OCI-LY3 (cell line): ENCODE measurements at regions not wholly inside any gene's neighbourhood (a gene's known extent, or its start where the extent isn't known, plus 50 kb on each side); places are given as distances from the start of the nearest gene placed in this dataset.
"Not testable (repeated sequence)": the region's sequence is repeated elsewhere in the genome, so short reads cannot be mapped to it uniquely, and the experiment has no call there.

Experiments used
- H2AFZ ChIP-seq: fragments of 200-600, 300-600 bp; shearing (Covaris generic); 2 replicates; pipeline ENCODE4 v1.6.0; 2014; ENCODE audit warnings: antibody characterized with exemption, low read depth, low read length
- H3K27ac ChIP-seq: fragments of 200-600, 300-600 bp; sonication (generic); 2 replicates; pipeline ENCODE4 v1.5.1; 2014; ENCODE audit warnings: mild to moderate bottlenecking, low read length, moderate library complexity, mixed read lengths
- H3K27me3 ChIP-seq: fragments of 200-600, 300-600 bp; sonication (generic); 2 replicates; pipeline ENCODE4 v1.6.1; 2014; ENCODE audit warnings: low read depth, low read length, mixed read lengths
- H3K36me3 ChIP-seq: fragments of 200-600, 300-600 bp; sonication (generic); replicated peaks from 2 replicates; pipeline ENCODE3; 2014; ENCODE audit warnings: low read depth, low read length, mixed read lengths
- H3K4me1 ChIP-seq: fragments of 300-600, 200-600 bp; sonication (generic); 2 replicates; pipeline ENCODE4 v1.6.1; 2014; ENCODE audit warnings: low read length, mixed read lengths
- H3K4me2 ChIP-seq: fragments of 200-600, 300-600 bp; sonication (generic); 2 replicates; pipeline ENCODE4 v1.6.1; 2014; ENCODE audit warnings: low read length, mixed read lengths
- H3K4me3 ChIP-seq: fragments of 300-600, 200-600 bp; sonication (generic); 2 replicates; pipeline ENCODE4 v1.5.1; 2014; ENCODE audit warnings: antibody characterized with exemption, mild to moderate bottlenecking, low read length, moderate library complexity
- H3K79me2 ChIP-seq: fragments of 300-600, 200-600 bp; shearing (Covaris generic); 2 replicates; pipeline ENCODE4 v1.6.1; 2014; ENCODE audit warnings: mild to moderate bottlenecking, low read length, mixed read lengths
- H3K9ac ChIP-seq: fragments of 300-600, 200-600 bp; shearing (Covaris generic); 2 replicates; pipeline ENCODE4 v1.6.0; 2014; ENCODE audit warnings: mild to moderate bottlenecking, low read length, moderate library complexity
- H3K9me3 ChIP-seq: fragments of 200-600, 300-600 bp; shearing (Covaris generic); 2 replicates; pipeline ENCODE4 v1.6.1; 2014; ENCODE audit warnings: low read length, mixed read lengths; ENCODE audit not compliant: insufficient read depth
- H4K20me1 ChIP-seq: fragments of 200-600, 300-600 bp; sonication (generic); 2 replicates; pipeline ENCODE4 v1.6.1; 2016; ENCODE audit warnings: low read length, mixed read lengths; ENCODE audit not compliant: insufficient read depth
- EZH2phosphoT487 ChIP-seq: fragments of 200-600 bp; shearing (Covaris generic); IDR thresholded peaks from 2 replicates; pipeline ENCODE4 v1.6.1; 2018; ENCODE audit warnings: antibody characterized with exemption, mixed run types, low read depth
- TF ChIP-seq, protein P1 (sequence below): fragments of 200-600, 300-600 bp; sonication (generic); IDR thresholded peaks from 2 replicates; pipeline ENCODE4 v1.5.1; 2014; ENCODE audit warnings: antibody characterized with exemption, low read length, low read depth

DNA sequence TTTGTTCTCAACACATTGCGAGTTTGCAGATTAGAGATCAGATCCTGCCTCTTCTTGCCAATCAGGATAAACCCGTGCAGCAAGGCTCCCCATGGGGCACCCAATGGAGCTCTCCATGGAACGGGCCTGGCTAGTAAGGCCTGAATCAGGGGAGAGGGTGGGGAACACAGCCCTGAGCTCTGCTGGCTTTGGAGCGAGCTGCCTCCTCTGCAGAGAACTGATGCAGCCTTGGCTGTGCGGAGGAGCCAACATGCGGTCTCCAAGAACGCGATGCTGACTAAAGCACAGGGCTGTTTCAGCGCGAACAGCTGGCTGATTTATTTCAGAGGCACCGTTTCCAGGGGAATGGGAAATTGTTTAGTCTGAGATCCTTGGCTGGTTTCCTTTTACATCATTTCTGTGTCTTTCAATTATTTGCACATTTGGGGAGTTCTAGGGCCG is 139.7 kb downstream of the TSEN15 start:
- Histone ChIP-seq H3K4me2 (no peak overlapping the region), H3K9ac (no peak overlapping the region), H3K27ac (no peak overlapping the region), H3K36me3 (no peaks in the 10 kb centered on the region), H3K4me1 (no peaks in the 10 kb centered on the region), H3K27me3 (peaks cover 19% of the 10 kb centered on the region), H3K79me2 (no peaks in the 10 kb centered on the region), H3K9me3 (no peaks in the 10 kb centered on the region), H2AFZ (no peak overlapping the region), H4K20me1 (no peaks in the 10 kb centered on the region), H3K4me3 (no peak overlapping the region)
- TF ChIP-seq EZH2phosphoT487, result no peak
- TF ChIP-seq, protein P1, sequence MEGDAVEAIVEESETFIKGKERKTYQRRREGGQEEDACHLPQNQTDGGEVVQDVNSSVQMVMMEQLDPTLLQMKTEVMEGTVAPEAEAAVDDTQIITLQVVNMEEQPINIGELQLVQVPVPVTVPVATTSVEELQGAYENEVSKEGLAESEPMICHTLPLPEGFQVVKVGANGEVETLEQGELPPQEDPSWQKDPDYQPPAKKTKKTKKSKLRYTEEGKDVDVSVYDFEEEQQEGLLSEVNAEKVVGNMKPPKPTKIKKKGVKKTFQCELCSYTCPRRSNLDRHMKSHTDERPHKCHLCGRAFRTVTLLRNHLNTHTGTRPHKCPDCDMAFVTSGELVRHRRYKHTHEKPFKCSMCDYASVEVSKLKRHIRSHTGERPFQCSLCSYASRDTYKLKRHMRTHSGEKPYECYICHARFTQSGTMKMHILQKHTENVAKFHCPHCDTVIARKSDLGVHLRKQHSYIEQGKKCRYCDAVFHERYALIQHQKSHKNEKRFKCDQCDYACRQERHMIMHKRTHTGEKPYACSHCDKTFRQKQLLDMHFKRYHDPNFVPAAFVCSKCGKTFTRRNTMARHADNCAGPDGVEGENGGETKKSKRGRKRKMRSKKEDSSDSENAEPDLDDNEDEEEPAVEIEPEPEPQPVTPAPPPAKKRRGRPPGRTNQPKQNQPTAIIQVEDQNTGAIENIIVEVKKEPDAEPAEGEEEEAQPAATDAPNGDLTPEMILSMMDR, result no peak

DNA sequence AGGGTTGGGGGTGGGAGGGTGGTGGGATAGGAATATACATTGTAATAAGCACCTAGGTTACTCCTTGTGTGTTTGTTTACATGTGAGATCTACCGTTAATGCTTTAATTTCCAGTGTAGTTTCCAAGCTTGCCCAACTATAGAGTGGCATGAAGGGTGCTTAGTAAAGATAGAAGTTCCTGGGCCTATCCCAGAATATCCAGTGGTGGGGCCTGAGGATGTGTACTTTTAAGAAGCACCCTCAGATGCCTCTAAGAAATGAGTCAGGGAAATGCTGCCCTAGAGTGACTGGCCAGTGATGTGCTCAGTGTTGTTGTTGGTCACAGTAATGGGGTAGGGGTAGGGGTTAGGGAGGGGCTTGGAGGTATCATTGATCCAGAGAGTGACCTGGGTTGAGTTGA is 141.3 kb downstream of the TSEN15 start:
- Histone ChIP-seq H4K20me1 (no peaks in the 10 kb centered on the region), H2AFZ (no peak overlapping the region), H3K4me2 (no peak overlapping the region), H3K9ac (no peak overlapping the region), H3K4me1 (no peaks in the 10 kb centered on the region), H3K4me3 (no peak overlapping the region), H3K36me3 (no peaks in the 10 kb centered on the region), H3K79me2 (no peaks in the 10 kb centered on the region), H3K9me3 (no peaks in the 10 kb centered on the region), H3K27ac (no peak overlapping the region), H3K27me3 (peaks cover 21% of the 10 kb centered on the region)
- TF ChIP-seq EZH2phosphoT487, result no peak
- TF ChIP-seq, protein P1, result no peak

DNA sequence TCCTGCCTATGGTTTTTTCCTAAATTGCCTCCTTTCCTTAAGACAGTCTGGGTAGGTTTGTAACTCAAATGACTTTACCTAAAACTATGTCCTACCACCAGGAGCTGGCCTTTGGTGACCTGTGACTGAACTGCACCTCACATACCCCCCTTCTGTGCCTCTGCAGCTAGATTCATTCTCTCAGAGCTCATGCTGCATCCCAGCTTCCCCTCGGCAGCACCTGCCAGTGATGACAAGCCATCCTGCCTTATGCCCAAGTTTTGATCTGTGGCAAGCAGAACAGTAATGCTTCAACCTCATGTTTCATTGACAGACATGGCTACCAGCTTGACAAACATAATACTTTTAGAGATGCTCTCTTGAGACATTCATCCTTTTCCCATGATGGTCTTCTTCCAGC is 141.9 kb downstream of the TSEN15 start:
- Histone ChIP-seq H3K27ac (no peak overlapping the region), H3K79me2 (no peaks in the 10 kb centered on the region), H3K36me3 (no peaks in the 10 kb centered on the region), H3K27me3 (peaks cover 21% of the 10 kb centered on the region), H4K20me1 (no peaks in the 10 kb centered on the region), H3K4me2 (no peak overlapping the region), H3K9me3 (no peaks in the 10 kb centered on the region), H3K4me1 (no peaks in the 10 kb centered on the region), H3K4me3 (no peak overlapping the region), H2AFZ (no peak overlapping the region), H3K9ac (no peak overlapping the region)
- TF ChIP-seq EZH2phosphoT487, result no peak
- TF ChIP-seq, protein P1, result no peak

DNA sequence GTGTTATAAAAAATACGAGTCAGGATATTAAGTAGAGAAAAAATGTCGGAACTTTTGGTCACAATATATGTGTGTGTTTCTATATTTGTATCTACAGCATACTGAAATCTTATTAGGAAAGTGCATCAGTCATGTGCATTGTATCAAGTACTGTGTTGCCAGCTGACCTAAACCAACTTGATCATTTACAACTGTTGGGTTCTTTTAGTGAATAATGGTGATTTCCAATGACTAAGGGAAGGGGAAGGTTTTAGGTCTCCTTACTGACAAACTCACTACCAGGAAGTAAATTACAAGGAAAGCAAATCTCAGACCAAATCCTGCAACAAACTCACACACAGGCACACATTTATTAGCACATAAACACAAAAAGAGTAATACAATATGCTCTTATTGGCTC is 142.7 kb downstream of the TSEN15 start:
- TF ChIP-seq EZH2phosphoT487, result no peak
- TF ChIP-seq, protein P1, result no peak
- H3K36me3 ChIP-seq, result no peaks in the 10 kb centered on the region
- H3K27me3 ChIP-seq, result peaks cover 21% of the 10 kb centered on the region
- no peaks in the 10 kb centered on the region for H4K20me1 ChIP-seq
- no peak overlapping the region for H3K4me3 ChIP-seq
- no peak overlapping the region for H3K9ac ChIP-seq
- H2AFZ ChIP-seq, result no peak overlapping the region
- H3K79me2 ChIP-seq, result no peaks in the 10 kb centered on the region
- H3K4me1 ChIP-seq, result no peaks in the 10 kb centered on the region
- no peak overlapping the region for H3K4me2 ChIP-seq
- no peak overlapping the region for H3K27ac ChIP-seq
- H3K9me3 ChIP-seq, result no peaks in the 10 kb centered on the region

DNA sequence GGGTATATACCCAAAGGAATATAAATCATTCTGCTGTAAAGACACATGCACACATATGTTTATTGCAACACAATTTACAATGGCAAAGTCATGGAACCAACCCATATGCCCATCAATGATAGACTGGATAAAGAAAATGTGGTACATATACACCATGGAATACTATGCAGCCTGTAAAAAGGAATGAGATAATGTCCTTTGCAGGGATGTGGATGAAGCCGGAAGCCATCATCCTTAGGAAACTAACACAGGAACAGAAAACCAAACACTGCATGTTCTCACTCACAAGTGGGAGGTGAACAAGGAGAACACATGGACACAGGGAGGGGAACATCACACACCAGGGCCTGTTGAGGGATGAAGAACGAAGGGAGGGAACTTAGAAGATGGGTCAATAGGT is 144.2 kb downstream of the TSEN15 start:
- not testable (repeated sequence) for H3K4me3 ChIP-seq, H3K4me2 ChIP-seq, H3K4me1 ChIP-seq, H4K20me1 ChIP-seq, H3K79me2 ChIP-seq, H3K36me3 ChIP-seq, H2AFZ ChIP-seq, H3K27me3 ChIP-seq, H3K27ac ChIP-seq, H3K9me3 ChIP-seq, H3K9ac ChIP-seq
